ENCODE measurements at regions not wholly inside any gene's neighbourhood (a gene's known extent, or its start where the extent isn't known, plus 50 kb on each side); places are given as distances from the start of the nearest gene placed in this dataset.

DNA sequence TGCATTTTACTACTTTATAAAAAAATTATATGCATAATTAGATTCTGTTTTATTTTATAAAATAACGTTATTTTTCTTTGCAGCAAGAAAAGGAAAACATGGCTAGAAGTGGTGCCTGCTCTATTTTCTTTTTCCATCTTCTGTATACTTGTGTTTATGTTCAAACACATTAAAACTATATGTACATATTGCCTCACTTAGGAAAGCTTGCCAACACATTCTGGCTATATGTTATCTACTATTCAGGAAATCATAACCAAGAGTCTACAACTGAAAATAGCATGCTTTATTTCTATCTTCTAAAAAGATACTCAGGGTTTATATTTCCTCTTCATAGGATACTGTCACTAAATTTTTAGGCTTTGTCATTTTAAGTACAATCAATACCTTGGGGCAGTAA is 90.2 kb upstream of the KCNMB2 start:
- DNase-seq (ENCODE audit: low read depth in 2 of 2), result no peak

DNA sequence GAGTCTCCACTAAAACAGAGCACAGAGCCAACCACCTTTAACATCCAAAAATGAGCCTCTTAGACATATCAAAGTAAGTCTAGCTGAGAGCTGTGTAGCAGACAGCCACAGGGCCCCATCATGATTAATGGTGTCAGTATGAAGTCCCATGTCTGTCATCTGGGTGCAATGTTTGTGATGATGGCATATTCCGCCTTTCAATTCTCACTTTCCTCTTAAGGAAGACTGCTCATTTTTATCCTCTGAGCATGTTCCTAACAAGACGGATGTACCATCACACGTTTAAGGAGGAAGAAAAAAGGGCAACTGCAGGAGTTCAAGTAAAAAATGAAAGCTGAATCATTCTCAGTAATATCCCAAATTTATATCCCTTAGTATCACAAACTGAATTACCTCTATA is 85.8 kb upstream of the KCNMB2 start:
- DNase-seq (ENCODE audit: low read depth in 2 of 2), result no peak

DNA sequence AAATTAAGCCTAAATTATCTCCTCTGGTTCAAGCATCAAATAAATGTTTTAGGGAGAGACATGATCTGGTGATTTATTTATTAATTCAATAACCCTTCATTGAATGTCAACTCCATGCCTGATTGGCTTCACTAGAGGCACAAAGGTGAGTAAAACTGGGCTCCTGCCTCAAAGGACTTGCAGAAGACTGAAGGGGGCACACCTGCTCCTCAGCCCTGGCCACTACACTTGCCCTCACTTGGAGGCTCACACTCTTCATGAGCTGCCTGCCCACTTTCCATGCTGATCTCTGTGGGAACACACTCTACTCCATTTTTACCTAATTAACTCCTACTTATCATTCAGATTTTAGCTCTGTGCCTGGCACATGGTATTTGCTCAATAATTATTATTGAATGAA is 84.4 kb upstream of the KCNMB2 start:
- DNase-seq (ENCODE audit: low read depth in 2 of 2), result no peak

DNA sequence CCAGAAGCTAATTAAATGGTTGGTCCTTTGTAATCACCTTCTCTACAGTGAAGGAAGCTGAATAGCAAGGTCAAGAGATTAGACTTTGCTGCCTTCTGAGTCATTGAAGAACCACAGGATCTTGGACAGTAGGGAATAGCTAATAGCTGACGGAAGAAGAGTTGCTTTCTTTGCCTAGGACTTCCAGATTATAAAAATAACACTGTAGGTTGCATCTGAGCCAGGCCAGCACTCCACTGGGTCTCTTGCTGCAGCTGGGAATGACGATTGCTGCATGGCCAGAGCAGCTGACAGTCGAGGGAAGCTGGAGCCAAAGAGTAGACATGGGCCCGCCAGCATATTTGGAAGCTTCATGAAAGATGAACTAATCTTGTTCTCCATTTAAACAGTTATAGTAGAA is 81.5 kb upstream of the KCNMB2 start:
- DNase-seq (ENCODE audit: low read depth in 2 of 2), result no peak

DNA sequence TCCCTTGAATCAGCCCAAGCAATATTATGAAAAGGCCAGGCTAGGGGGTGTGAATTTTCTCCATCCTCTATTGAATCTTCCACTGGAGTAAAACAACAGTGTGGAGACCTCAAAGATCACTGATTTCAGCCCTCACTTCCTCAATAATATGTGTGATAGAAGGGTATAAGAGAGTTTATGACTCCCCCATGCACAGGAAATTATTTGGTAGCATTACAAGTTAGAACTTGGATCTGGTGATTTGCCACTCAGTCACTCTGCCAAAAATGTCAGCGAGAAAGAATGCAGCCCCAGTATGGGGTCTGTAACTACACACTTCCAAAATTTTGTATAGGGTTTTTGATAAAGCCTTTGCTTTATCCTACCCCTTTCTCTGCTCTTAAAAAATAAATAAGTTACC is 81.0 kb upstream of the KCNMB2 start:
- no peak for DNase-seq (ENCODE audit: low read depth in 2 of 2)

DNA sequence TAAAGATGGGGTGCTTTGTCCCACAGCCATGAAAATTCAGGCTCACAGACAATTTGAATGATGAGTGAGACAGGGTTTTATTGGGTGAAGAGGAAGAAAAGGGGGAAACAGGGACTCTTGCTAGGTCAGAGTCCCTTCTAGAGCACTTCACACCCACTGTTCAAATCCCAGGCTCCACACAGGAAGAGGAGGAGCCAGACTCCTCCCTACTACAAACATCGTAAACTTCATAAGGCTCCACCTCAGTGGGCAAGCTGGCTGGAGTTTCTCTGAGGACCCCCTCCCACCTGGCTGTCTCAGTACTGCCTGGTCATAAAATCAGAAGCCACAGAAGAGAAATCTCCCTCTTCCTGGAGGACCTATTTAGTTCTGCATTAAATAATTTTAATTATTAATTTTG is 80.3 kb upstream of the KCNMB2 start:
- no peak for DNase-seq (ENCODE audit: low read depth in 2 of 2)

DNA sequence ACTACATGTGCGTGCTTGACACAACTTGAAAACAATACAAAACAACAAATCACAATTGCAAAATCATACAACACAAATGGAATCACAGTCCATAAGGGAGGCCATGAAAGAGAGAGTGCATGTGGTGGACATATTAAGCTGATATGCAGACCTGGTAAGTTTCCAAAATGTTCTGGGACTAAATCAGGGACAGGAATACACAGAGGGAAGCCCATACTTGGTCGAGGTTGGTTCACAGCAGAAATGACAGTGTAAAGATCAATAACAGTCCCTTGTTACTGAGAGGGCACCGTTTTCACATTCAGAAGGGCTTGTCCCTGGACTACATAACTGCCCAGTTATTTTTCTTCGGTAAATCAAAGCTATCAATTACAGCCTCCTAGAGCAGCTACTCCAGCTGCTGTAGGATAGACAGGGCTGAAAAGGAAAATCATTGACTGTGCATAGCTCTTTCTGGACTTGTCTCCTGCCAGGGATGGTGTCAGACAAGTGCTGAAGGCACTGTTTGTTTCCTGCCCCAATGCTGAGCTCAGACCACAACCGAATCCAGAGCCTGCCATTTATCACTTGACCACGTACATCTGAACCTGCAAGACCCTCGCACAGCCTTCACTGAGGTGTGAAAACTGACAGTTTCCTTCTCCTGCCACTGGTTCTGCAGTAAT is 79.5 kb upstream of the KCNMB2 start:
- DNase-seq (ENCODE audit: low read depth in 2 of 2), result no peak

DNA sequence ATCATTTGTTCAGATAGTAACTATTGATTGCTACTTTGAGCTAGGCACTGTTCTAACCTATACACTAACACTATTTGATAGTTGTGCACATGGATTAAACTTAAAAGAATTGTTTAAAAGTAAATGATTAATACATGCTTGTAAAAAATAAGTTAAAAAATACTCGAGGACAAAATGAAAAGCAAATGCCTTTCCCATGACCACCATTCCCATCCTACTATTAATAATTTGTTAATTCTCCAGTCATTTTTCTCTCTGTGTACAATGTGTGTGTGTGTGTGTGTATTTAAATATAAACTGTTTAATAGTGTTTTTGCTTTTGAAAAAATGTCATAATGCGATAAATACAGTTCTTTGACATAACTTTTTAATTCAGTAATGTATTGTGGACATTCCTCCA is 78.7 kb upstream of the KCNMB2 start:
- no peak for DNase-seq (ENCODE audit: low read depth in 2 of 2)

DNA sequence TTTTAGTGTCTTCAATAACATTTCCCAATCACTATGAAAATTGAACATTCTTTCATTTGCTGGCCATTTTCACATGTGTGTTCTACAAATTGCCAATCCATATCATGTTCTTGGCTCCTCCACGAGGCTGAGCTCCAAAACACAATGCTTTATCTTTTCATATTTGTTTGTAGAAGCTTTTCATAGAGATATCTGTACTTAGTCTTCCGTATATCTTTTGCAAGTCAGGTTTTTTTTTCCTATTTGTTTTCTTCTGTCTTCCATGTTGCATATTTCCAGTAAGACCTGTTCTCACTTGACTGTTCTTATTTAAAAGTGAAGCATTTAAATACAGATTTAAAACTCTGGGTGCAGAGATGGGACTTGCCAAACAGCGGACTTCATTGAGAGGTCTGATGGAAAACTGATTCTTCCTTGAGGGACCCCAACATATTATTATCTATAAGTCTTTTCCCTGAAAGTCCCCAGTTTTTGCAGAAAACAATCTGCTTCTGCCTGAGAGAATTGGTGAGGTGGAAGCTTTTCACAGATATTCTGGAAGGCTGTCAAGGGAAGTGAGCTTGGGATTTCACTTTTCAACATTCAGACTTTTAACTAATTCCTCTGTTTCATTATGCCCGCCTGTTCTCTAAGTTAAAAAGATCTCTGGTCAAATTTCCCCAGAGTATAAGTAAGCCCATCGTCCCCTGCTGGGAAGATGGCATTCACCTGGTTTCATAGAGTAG is 77.8 kb upstream of the KCNMB2 start:
- DNase-seq (ENCODE audit: low read depth in 2 of 2), result no peak

DNA sequence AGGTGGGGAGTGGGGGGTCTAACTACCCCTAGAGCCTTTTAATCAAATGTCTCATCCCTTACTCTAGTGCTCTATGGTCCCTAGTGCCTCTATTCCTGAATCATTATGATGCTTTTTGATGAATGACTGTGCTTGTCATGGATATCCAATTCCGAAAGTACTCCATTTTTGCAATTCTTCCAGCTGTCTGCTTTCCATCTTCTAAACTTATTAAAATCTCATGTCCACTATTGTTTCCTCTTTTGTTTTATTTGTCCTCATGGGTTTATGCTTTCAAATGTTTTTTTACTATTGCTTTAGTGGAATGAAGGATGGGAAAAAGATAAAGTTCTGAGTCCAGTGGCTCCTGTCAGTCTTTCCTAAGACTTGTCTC is 77.2 kb upstream of the KCNMB2 start:
- DNase-seq (ENCODE audit: low read depth in 2 of 2), result no peak

DNA sequence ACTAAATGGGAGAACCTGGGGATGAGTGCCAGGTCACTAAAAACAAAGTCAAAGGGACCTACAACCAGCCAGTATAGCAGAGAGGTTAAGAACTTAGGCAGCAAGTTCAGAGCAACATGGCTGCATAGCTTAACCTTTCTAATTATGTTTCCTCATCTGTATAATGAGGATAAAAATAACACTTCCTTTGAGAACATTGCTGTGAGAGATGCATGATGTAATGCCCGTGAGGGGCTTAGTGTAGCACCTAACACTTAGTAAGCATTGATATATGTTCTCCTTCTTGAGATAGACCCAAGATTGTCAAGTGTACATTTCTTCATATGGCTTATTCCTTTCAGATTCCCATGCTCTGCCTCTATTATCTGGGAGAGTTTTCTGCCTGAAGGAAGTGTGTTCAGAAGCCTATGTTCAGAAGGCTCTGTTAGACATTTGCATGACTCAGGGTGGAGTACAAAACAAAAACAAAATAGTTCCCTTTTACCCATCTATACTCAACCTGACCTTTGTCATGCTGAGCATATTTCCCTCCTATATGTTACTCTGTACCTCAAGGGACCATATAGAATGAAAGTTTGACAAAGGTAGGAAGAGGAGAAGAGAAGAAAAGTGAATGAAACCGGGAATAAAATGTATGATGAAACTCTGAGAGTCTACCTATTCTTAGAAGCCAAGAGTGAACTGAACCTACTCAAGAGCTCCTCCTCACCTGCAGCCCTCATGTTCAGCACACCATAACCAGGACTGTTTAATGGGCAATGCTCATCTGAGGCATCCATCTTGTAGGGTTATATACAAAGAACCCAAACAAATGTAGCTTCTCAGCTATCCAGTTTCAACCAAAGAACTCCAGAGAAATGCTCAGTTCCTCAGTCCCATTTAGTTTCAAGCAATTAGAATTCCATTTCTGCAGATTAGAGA is 70.7 kb upstream of the KCNMB2 start:
- DNase-seq (ENCODE audit: low read depth in 2 of 2), result no peak

DNA sequence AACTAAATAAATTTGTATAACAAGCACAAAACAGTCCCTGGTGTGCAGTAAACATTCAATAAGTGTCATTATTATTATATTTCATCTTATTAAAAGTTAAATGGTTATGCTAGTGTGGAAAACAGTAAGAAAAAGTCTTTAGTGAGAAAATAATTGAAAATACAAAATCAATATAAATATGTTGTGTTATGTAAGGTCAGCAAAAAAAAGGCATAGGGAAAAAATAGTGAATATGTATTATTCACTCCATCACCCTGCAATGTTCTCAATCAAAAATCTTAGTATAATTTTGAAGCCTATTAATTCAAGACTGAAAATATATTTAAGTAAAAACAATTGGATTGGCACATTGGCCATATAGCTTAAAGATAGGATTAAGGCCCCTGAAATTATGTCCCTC is 63.3 kb upstream of the KCNMB2 start:
- no peak for DNase-seq (ENCODE audit: low read depth in 2 of 2)

DNA sequence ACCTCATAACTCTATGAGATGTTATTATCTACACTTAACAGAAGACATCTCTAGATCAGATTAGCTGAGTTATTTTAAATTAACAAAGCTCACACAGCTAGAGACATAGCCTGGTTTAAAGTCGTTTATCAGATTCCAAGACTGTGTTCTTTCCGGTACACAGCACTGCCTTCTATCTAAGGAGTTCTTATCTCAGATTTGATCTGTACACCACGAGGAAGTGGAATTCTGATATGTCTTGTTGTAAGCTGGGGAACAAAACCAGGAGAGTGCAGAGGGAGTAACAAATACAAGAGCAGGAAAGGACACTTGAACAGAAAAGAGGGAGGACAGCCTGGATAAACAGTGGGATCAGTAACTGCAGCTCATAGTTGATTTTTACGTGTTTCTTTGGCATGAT is 61.7 kb upstream of the KCNMB2 start:
- DNase-seq (ENCODE audit: low read depth in 2 of 2), result no peak

DNA sequence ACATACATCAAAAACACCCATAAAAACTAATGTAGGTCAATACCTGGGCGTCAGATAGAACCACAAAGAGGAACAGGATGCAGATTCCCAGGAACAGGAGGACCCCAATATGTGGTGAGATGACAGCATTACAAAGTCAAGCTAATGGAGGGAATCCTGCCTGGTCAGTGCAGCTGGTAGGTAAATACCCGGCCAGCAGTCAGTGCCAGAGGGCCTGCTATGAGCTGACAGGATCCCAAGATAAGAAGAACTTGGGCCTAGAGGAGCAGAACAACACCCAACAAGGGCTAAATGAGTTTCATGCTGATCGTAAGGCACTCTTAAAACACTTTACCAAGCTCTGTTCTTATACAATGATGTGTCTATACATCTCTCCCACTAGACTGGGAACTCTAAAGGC is 61.2 kb upstream of the KCNMB2 start:
- DNase-seq (ENCODE audit: low read depth in 2 of 2), result no peak

DNA sequence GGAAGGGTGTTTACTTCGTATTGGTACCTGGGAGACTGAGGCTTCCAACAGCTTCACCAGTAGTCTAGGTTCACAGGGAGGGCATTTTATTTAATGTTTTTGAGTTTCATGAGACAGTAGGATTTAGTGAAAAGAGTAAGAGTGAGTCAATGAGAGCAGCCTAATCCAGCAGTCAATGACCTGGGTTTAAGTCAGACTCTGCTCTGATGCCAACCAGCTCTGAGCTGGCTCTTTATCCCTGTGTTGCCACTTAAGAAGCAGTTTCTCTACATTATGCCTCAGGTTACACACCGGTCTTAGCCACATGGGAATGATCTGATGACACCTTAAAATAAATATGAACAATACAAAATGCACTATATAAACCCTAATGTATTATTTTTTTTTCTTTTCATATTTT is 59.4 kb upstream of the KCNMB2 start:
- no peak for DNase-seq (ENCODE audit: low read depth in 2 of 2)

DNA sequence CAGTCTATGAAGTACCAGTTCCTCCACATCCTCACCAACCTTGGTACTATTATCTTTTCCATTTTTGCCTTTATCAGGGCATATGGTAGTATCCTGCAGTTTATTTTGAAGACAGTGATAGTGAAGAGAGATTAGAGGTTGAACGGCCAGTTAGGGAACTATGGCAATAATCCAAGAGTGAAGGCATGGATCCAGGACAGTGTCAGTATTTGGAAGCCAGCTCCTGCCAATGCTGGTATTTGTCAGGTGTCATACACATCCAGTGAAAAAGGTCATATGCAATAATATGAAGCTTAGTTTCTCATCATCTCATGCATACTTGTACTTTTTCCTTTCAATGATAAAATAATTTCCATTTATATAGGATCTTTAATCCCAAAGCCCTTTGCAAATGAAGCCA is 56.8 kb upstream of the KCNMB2 start:
- no peak for DNase-seq (ENCODE audit: low read depth in 2 of 2)

DNA sequence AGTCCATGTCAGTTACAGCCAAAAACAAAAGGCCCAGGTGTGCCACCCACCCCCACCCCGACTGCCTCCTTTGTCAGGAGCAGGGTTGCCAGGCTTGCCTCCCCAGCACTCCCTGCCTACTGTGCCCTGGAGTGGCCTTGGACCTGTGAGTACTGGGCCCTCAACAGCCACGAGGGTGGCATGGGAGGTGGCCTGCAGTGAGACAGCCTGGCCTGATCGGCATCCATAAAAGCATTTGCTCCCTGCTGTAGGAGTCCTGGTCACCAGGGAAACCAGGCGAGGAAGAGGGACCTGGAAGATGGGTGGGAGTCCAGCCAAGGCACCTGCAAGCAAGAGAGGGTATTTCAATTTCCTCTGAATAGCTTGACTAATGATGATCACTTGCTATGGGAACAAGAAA is 56.4 kb upstream of the KCNMB2 start:
- DNase-seq (ENCODE audit: low read depth in 2 of 2), result no peak

DNA sequence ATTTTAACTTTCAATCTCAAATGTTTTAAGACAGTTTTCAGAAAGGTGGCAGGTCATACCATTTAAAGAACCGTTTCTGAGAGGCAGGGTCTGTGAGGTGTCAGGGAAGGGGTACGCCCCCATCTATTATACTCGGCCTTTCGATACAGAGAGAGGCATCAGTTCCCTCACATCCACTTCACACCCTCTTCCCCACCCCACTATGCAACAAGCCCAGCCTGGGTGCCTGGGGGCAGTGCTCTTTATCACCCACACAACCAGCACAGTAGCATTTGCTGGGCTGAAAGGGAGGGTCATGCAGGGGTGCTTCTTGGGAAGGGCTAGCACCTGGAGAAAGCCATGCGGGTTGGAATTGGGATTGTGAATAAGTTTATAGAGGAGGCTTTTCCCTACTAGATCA is 56.0 kb upstream of the KCNMB2 start:
- DNase-seq (ENCODE audit: low read depth in 2 of 2), result no peak

DNA sequence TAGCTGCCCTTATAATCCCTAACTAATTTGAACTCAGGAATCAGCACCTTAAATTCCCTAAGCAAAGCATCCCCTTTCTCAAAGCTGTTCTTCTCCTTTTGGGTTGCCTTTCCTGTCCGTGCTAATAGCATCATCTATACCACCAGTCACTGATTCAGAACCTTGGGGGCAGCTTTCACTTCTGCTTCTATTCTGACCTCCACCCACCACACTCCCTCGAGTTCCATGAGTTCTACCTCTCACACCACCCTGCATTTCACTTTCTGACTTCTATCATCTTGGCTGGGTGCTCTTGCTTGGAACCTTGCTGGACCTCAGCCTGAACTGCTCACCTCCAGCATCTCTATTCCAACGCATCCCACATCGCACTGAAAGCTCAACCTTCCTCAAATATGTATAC is 55.4 kb upstream of the KCNMB2 start:
- DNase-seq (ENCODE audit: low read depth in 2 of 2), result no peak

DNA sequence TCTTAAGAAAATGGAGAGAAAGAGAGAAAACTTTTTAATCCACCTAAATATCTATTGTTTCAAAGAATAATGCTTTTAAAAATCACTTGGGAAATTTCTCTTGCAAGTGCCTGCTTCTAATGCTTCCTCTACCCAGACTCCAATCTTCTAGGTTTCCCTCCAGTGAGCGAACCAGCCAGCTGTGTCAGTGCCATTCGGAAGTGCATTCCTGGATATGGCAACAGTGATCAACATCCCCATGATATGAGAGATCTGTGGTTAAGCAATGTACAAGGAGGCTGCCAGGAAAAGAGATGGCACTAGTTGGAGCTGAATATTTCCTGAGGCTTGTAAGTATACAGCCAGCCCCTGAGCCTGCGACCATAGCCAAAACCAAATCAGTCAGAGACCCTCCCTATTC is 53.3 kb upstream of the KCNMB2 start:
- DNase-seq (ENCODE audit: low read depth in 2 of 2), result no peak

DNA sequence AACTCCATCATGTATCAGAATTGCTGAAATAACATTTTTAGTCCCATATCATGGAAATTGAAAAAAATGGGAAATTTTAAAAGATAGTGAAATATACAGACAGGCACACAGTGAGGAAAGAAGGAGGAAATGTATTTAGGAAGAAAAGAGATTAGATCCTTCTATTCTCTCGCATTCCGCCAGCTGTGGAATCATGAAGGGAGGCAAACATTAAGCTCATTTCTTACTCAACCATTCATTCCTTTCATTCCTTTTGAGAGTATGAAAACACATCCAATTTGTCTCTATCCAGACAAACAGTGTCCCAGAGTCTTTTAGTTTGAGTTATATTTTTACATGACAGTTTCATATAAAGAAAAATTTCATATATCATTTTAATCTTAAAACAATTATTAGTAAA is 52.5 kb upstream of the KCNMB2 start:
- DNase-seq (ENCODE audit: low read depth in 2 of 2), result no peak

DNA sequence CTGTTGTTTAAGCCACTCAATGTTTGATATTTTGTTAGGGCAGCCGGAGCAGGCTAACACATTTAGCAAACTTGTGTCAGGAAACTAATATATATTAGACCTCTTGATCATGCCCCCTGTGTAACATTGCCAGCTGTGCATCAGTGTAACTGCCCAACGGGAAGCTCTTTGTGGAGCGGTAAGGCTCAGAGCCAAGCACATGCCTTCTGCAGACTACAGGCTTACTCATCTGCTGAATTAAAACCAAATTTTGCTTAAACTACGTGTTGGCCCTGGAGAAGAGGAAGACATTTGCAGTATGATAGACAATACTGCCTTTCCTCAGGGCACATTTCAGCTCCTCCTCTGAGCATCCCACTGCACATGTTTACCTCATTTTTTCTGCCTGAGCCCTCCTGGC is 50.5 kb upstream of the KCNMB2 start:
- no peak for DNase-seq (ENCODE audit: low read depth in 2 of 2)

All from activated CD4-positive, alpha-beta T cell treated with anti-CD3 and anti-CD28 coated beads for 24 hours (primary cell).